HG02588 (cell line): ENCODE measurements at regions not wholly inside any gene's neighbourhood (a gene's known extent, or its start where the extent isn't known, plus 50 kb on each side); places are given as distances from the start of the nearest gene placed in this dataset.

ENCODE experiments used
- ATAC-seq: cut with Tn5 transposase; IDR thresholded peaks from one replicate; pipeline ENCODE4 v1.9.1; 2021; ENCODE audit warnings: mild to moderate bottlenecking, moderate library complexity; ENCODE audit not compliant: unreplicated experiment

- no peak for ATAC-seq
Measured at GRCh38 chr10:6743291-6743849, 163.3 kb upstream of the PRKCQ start.

- ATAC-seq, result no peak
Measured at GRCh38 chr10:6741541-6741941, 161.5 kb upstream of the PRKCQ start.

DNA sequence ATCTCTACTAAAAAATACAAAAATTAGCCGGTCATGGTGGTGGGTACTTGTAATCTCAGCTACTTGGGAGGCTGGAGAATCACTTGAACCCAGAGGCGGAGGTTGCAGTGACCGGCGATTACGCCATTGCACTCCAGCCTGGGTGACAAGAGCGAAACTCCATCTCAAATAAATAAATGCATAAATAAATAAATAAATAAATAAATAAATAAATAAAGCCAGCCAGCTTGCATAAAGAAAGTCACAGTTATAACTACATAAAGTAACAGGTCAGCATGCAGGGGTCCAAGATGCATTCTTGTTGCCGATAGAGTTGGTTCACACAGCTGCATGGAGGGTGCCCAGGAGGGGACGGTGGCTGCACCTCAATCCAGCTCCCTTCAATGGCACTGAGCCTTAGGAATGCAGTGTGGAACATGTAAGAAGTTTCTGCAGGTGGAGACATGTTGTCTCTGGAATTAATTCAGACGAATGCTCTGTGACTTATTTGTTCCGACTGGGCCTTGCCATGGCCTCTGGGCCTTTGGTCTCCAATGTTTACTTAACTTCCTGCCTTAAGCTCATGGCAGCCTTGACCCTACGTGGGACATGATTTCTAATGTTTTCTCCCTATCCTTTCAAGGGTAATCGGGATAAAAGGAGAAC, 159.6 kb upstream of the PRKCQ start:
- no peak for ATAC-seq

DNA sequence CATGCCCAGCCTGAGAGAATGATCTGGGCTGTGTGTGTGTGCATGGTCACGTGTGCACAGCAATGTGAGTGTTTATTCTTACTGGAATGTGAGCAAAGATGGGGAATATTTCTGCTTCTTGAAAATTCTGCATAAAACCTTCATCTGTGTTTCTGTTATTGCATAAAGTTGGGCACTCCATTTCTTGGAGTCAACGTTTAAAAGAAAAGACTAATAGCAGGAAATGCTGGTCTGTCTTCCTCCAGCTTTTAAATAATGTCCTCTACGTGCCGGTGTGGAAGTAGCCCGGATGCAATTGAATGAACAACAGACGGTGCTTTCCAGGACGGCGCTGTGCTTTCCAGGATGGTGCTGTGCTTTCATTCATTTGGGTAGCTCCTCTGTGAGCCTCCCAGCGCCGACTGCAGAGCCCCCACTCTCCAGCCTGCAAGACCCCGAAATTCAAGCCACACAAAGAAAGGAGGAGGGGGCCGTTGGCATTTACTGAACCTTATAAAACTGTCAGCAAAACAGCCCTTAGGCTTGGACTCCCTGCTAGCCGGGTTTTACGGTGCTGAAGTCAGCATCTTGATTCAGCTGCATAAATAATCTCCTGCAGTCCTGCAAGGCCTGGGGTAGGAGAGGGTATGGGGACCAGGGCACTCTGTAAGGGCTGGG, 158.2 kb upstream of the PRKCQ start:
- ATAC-seq, result no peak

GRCh38 chr10:6737758-6738111, 157.7 kb upstream of the PRKCQ start:
- no peak for ATAC-seq

GRCh38 chr10:6737080-6737641, 157.1 kb upstream of the PRKCQ start:
- no peak for ATAC-seq

DNA sequence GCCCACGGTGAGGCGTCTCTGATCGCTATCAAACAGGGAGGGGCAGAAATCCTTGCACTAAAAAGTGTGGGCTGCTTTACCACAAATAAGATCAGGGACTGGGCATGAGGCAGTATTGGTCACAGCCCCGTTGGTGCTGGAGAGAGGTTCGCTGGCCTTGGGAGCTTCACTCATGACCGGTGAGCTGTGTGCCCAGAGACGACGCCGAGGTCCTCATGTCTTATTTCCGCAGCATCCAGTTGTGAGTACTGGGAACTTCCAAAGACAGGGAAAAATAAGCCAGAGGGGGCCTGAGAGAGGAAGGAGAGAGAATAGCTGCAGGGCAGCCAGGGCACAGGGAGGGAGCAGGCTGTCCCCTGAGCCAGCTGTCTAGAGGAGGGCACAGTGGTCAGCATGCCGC, 154.2 kb upstream of the PRKCQ start:
- ATAC-seq, result no peak

DNA sequence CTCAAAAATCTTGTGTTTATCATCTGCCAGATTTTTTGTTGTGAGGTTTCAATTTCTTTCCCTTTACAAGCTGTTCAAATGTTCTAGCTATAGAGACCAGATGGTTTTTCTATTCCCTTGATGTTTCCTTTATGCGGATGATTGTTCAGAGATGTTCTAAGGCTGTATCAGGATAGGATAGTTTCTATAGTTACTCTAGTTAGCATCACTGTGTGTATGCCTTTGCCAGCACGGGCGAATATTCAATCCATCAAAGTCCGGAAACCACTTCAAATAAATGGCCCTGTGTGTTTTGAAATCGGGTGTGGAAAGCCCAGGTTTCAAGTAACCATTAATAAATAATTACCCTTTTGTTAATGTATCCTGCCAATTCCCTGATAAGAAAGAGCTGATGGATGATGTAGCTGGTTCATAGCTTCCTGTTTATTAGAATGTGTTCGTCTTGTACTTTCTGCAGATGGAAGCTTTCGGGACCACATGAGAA, 149.8 kb upstream of the PRKCQ start:
- ATAC-seq, result no peak

DNA sequence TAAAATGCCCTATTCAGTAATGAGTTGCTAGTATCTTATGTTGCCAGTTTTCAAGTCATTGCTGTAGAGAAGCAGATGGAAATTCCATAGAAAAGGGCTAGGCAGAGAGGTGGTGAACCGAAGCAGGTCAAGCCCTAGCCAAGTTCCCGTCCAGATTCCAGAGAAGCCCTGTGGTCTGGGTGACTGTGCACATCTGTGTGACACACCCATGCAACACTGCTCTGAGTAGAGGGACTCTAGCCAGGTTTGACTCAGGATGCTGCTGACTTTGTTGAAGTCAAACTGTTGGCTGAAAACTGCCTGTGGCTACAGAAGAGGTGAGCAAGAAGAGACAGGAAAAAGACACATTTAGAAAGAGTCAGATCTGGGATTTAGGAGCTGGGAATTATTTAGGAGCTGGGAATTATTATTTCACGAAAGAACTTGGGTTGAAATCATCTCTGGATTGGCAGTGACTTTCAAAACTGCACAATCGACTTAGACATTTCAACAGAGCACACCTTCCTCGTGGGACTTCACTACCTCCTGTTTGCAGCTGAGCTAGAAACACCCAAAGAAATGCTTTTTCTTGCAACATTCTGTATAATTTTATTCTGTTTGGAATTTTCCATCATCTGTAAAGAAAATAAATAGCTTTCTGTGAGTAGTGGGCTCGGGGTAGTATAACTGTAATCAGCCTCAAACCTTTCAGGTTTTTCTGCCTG, 149.1 kb upstream of the PRKCQ start:
- ATAC-seq, result no peak

DNA sequence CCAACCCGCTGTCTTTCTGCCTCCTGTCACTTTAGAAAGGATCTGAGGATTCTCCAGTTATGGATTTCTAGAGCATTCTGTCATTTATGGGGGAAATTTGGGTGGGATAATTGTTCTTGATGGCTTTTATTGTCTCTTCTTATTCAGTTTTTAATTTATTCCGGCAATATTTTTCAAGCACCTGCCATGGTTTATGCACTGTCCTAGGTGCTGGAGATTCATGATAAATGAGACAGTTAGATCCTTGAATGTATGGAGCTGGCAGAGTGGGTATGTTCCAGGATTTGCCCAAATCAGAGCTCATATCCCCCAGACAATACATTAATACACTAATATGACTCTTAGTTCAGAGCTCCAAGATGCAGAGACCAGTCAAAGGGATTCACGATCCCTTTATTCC, 146.8 kb upstream of the PRKCQ start:
- ATAC-seq, result no peak

DNA sequence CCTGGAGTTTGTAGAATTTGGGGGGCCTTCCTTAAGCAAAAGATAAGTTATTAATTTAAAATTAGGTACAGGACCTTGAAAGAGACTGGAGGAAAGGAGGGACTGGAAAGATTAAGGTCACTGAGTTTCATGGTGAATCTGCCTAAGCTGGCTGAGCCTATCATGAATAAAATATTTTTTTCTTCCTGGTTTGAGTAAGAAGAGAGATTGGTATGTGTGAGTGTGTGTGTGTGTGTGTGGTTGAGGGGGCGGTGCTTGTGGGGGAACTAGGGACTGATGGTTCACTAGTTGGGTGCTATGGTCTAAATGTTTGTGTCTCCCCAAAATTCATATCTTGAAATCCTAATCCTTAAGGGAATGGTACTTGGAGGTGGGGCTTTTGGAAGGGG, 142.5 kb upstream of the PRKCQ start:
- ATAC-seq, result no peak

DNA sequence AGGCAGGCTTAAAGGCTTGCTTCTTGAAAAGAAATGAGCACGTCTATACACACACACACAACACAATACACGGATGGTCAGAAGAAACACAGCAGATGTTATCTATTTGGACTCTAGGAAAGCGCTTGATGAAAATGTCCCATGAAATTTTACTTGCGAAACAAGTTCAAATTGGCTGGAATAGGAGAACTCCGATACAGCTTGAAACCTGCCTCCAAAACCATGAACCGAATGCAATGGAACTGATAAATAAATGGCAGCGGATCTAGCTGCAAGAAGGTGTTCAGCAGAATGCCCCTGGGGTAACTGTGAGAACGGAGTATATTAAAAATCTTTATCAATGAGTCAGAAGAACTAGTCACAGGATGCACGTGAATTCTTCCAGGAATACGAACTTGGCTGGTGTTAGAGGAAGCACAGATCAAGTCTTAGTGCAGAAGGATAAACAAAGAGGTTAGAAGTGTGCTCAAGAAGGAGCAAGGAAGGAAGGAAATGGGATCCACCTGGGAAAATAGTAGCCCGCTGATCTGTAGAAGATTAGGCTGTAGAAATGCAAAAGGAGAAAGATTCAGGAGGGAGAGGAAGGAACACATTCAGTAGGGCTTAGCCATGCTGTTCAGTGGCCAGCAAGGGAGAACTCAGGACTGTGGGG, 142.0 kb upstream of the PRKCQ start:
- no peak for ATAC-seq

DNA sequence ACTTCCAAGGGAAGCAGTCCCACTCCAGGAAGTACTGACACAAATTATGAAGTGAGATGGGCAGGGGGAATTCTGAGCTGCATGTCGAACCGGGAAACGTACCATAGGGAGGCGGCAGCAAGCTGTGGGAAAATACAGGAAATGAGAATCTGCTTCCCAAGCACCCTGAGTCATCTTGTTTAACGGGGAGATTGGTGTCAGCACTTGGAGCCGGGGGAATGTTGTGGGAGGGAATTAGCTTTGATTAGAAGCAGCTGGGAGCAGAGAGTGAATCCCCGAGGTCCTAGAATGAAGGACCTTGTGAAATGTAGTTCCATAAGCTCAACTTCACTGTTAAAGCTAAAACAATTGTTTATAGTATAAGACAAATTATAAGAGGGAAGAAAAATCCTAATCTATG, 141.4 kb upstream of the PRKCQ start:
- no peak for ATAC-seq

- no peak for ATAC-seq
Measured at GRCh38 chr10:6719561-6719960, 139.5 kb upstream of the PRKCQ start.

GRCh38 chr10:6718550-6718949, 138.5 kb upstream of the PRKCQ start:
- ATAC-seq, result no peak

GRCh38 chr10:6716516-6716915, 136.4 kb upstream of the PRKCQ start:
- no peak for ATAC-seq

- ATAC-seq, result no peak
Measured at GRCh38 chr10:6713716-6714115, 133.6 kb upstream of the PRKCQ start.

- no peak for ATAC-seq
Measured at GRCh38 chr10:6713120-6713519, 133.0 kb upstream of the PRKCQ start.

DNA sequence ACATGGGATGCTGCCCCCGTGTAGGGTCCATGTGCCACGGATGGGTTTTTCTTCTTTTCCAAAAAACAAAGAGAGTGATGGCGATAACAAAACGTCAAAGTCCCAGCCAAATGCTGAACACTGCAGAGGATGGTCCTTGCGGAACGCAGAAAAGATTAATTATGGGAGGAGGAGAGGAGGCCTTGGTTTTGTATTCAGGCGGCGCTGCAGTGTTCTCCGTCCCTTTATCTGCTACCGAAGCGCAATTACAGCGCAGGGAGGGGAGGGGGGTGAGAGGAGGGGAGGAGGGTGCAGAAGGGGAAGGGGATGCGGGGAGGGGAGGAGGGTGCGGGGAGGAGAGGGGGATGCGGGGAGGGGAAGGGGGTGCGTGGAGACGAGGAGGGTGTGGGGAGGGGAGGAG, 131.8 kb upstream of the PRKCQ start:
- ATAC-seq, result no peak

DNA sequence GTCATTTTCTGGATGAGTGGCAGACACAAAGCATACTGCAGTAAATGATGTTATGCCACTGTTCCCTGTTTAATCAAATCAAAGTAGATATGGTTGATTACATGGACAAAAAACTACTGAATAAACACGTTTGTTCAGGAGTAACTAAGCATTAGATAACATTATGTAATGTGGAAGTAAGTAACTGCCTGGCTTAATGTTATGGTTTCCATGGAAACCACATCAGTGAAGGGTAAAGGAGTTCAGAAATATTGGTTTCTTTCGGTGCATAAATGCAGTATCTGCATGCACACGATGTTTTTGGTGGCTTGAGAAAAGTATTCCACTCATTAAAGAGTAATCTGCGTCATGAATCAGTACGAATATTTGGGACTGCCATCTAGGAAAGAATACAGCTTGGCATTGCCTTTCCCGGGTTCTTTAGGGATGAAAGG, 131.3 kb upstream of the PRKCQ start:
- ATAC-seq, result no peak

- no peak for ATAC-seq
Measured at GRCh38 chr10:6707352-6707751, 127.3 kb upstream of the PRKCQ start.
